Stimulated activated CD8-positive, alpha-beta memory T cell treated with anti-CD3 and anti-CD28 coated beads, Interleukin-7, amount 100 ng/mL, for 1 hour (primary cell): ENCODE measurements at regions not wholly inside any gene's neighbourhood (a gene's known extent, or its start where the extent isn't known, plus 50 kb on each side); places are given as distances from the start of the nearest gene placed in this dataset.
"Not testable (repeated sequence)": the region's sequence is repeated elsewhere in the genome, so short reads cannot be mapped to it uniquely, and the experiment has no call there.

Source experiments
- DNase-seq, 2 donors: peaks; one replicate each; pipeline ENCODE4 v3.0.0-alpha.2; 2020; ENCODE audit warnings: low read depth in 2 of 2

DNA sequence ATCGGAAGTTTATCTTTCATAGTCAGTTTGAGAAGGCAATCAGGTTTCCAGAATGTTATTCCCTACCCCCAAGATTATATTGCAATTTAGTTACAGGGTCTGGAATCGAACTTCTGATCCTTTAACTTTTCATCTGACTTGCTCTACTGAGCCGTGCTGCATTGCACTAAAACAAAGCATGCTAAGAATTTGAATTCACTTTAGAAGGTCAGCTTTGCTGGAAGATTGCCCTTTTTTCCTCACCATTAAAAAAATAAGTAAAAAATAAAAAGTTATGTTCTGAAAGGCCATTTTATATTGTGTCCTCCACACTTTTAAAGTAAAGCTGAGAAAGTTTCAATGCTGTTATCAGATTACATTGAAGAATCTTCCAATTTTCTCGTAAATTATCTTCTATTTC is 388.8 kb upstream of the PHF14 start:
- DNase-seq = no peak

GRCh38 chr7:10588084-10588483 is 385.6 kb upstream of the PHF14 start:
- no peak for DNase-seq

- DNase-seq = no peak
These were observed 381.1 kb upstream of the PHF14 start for GRCh38 chr7:10592604-10593003.

GRCh38 chr7:10593080-10593479 is 380.6 kb upstream of the PHF14 start:
- DNase-seq = no peak

DNA sequence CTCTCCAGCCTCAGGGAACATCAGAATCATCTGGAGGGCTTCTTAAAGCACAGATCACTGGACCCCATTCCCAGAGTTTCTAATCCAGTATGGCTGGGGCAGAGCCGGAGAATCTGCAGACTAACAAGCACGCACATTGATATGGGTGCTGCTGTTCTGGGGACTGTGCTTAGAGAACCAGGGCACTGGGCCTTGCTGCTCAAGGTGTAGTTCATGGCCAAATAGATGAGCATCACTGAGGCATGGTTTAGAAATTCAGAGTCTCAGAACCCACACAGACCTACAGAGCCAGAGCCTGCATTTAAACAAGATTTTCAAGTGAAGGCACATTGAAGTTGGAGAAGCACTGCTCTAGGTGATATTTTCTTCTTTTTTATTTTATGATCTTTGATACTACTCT is 376.8 kb upstream of the PHF14 start:
- no peak for DNase-seq

- no peak for DNase-seq
These were observed 369.5 kb upstream of the PHF14 start for GRCh38 chr7:10604128-10604527.

DNA sequence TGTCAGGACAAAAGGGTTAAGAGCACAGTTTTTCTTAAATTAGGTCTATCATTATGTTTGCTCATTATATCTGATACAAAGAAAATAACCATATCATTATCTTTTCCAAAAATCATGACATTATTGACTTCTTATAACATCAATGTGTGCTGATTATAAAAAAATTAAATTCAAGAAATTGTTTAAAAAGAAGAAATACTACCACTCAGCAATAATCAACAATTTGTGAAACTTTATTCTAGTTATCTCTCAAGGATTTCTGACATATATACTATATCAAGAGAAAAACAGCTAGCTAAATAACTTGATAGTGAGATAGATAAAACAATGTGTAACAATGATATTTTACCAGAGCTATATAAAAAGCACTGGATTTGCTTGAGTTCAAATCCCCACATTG is 360.7 kb upstream of the PHF14 start:
- DNase-seq = no peak

- no peak for DNase-seq
These were observed 354.7 kb upstream of the PHF14 start for GRCh38 chr7:10618953-10619352.

- DNase-seq = no peak
These were observed 341.0 kb upstream of the PHF14 start for GRCh38 chr7:10632712-10633111.

GRCh38 chr7:10634239-10634638 is 339.4 kb upstream of the PHF14 start:
- no peak for DNase-seq

- no peak for DNase-seq
These were observed 335.7 kb upstream of the PHF14 start for GRCh38 chr7:10637991-10638390.

DNA sequence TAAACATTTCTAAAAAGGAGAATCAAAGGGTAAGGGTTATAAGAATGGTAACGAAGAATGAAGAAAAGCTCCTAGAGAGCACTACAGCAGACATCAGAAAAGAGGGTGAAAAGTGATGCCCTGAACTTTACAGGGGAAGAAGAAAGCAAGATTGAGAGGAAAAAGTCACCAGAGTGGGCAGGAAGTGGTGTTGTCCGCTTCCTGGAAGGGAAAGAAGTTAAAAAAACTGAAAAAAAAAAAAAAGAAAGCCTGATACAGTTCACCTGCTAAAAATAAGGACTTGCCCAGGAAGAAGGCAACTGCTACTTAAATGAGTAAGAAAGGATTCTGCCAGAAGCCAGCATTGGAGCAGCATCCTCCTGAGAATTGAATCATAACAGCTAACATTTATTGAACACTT is 330.1 kb upstream of the PHF14 start:
- no peak for DNase-seq

DNA sequence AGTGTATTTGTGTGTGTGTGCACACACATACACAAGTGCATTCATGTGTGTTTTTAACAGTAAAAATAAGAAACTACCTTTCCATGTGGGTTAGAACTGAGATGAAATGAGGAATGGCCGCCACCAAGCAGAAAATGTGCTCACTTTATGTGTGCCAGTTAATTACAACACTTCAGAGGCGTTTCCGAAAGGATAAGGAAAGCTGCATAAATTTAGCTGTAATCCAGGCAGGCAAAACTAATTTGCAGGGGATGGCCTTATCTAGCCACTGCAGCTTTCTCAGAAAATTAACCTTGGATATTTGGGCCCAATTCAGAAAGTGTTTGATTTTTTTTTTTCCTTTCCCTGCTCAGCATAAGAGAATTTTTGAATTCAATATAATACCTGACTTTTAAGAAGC is 328.8 kb upstream of the PHF14 start:
- no peak for DNase-seq

DNA sequence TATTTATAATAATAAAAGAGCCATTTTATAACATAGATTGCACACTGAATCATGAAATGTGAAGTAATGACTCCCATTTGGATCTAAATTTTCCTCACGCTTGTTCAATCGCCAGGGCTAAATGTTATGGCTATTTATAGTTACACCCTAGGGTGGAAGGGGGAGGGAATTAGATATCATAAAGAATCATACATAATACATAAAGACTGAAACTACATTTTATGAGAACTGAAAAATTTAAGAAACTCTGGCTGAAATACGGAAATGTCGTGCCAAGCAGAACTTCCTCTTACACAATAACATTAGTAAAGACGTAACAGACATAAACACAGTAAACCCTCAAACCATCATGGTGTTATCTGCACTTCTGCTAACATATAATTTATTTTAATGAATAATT is 327.5 kb upstream of the PHF14 start:
- no peak for DNase-seq

GRCh38 chr7:10648289-10648688 is 325.4 kb upstream of the PHF14 start:
- no peak for DNase-seq

DNA sequence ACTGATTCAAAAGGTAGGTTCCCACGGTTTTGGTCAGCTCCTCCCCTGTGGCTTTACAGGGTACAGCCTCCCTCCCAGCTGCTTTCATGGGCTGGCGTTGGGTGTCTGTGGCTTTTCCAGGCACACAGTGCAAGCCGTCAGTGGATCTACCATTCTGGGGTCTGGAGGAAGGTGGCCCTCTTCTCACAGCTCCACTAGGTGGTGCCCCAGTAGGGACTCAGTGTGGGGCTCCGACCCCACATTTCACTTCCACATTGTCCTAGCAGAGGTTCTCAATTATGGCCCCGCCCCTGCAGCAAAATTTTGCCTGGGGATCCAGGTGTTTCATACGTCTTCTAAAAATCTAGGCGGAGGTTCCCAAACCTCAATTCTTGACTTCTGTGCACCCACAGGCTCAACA is 324.6 kb upstream of the PHF14 start:
- DNase-seq = not testable (repeated sequence)

DNA sequence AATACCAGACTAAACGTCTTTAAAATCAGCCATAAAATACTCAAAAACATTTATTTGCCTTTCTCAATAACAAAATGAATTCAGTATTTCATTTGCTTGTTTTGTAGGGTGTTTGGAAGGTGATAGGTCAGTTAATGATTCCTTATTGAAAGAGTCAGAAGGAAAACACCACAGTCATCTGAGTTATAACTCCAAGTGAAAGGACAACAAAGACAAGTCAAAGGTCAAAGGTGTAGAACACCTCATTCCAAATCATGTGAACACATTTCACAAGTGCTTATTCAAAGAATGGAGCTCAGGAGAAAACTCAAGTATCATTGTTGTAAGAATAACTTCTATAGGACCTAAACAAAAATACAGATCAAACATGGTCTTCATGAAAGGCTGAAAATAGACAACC is 318.6 kb upstream of the PHF14 start:
- no peak for DNase-seq

GRCh38 chr7:10657201-10657600 is 316.5 kb upstream of the PHF14 start:
- no peak for DNase-seq

GRCh38 chr7:10657837-10658236 is 315.8 kb upstream of the PHF14 start:
- no peak for DNase-seq

DNA sequence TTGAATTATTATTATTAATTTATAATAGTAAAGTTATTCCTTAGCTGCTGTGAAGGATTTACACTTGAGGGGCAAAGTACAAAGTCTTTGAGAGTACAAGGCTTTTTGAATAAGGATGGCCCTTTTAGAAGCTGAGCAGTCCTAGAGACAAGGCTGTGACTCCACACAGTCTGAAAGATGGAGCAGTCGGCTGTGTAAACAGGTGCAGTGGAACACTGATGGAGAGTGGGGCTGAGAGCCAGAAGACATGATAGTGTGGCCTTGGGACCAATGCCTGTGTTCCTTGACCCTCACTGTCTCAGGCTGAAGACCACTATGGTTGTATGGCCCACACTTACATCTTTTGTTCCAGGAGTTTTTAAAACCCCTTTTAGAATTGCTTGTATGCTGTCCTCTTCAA is 311.2 kb upstream of the PHF14 start:
- no peak for DNase-seq

- DNase-seq = no peak
These were observed 310.4 kb upstream of the PHF14 start for GRCh38 chr7:10662982-10663884.

- DNase-seq = no peak
These were observed 301.5 kb upstream of the PHF14 start for GRCh38 chr7:10672186-10672585.

DNA sequence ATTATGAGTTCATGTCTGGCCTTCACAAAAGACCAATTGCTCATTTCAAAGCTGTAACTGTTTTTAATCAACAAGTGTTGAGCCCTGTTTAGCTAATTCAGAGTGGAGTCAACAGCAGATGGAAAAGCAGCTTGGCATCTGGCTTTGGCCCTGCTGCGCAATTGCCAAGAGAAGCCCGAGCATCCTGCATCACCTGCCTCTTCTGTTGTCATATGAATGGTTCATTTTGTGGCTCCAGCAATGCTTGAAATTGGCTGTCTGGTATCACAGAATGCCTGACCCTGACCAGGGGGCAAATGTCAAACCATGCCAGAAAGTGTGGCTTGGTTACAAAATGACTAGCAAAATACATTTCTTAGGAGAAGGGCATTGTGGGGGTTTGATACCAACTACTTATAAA is 296.5 kb upstream of the PHF14 start:
- no peak for DNase-seq

GRCh38 chr7:10677668-10678232 is 295.9 kb upstream of the PHF14 start:
- no peak for DNase-seq
